ENCODE measurements at regions not wholly inside any gene's neighbourhood (a gene's known extent, or its start where the extent isn't known, plus 50 kb on each side); places are given as distances from the start of the nearest gene placed in this dataset.

GRCh38 chr6:81293896-81294295 lies 458.6 kb downstream of the TENT5A start (continued):
- TF ChIP-seq ZNF2 (tag by site-specific recombination; IDR thresholded peaks at IDR 0.05) (no peak), ZFP69B (tag by site-specific recombination; IDR thresholded peaks at IDR 0.05) (no peak), ELK4 (IDR thresholded peaks at IDR 0.05; ENCODE audit: borderline replicate concordance, low read depth, low read length) (no peak), ZNF211 (tag by site-specific recombination; IDR thresholded peaks at IDR 0.05; ENCODE audit: low read depth) (no peak), ZNF302 (tag by site-specific recombination; IDR thresholded peaks at IDR 0.05; ENCODE audit: low read depth) (no peak), ZNF404 (tag by site-specific recombination; IDR thresholded peaks at IDR 0.05) (no peak)

- H3K27ac ChIP-seq (ENCODE audit: extremely low read depth, low read depth, low read length) = no peak overlapping the region
- H3K4me1 ChIP-seq (ENCODE audit: control insufficient read depth, insufficient read depth, low read length) = no peaks in the 10 kb centered on the region
- H3K4me3 ChIP-seq (ENCODE audit: low read depth, low read length) = no peak overlapping the region
- no peaks in the 10 kb centered on the region for H3K36me3 ChIP-seq (ENCODE audit: control insufficient read depth in 2 of 2, insufficient read depth in 1 of 2, low read length in 2 of 2)
- POLR2A ChIA-PET = no interaction called here
- no peak for TF ChIP-seq PRDM1 (tag by site-specific recombination; IDR thresholded peaks at IDR 0.05)
- CTCF ChIA-PET = no interaction called here
- no peaks in the 10 kb centered on the region for H3K9me3 ChIP-seq (ENCODE audit: control insufficient read depth, insufficient read depth, low read depth, low read length)
These were observed 463.3 kb downstream of the TENT5A start for GRCh38 chr6:81289229-81289628.

DNA sequence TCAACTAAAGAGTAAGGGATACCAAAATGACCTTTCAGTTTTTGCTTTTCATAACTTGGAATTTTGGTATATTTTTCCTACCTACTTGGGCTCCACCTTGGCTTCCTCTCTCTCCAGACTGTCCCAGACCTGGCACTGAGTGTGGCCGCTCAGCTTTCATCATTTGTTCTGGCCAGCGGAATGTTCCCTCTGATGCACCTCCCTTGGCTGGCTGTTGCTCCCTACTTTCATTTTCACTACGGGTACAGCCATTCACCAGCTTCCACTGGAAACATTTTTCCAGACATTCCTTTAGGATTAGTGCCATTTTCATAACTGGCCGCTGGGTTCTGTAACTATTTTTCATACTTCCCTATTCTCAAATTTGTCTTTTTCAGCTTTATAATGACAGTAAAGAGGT lies 487.4 kb downstream of the TENT5A start:
- ChIA-PET CTCF (no interaction called here), POLR2A (no interaction called here)
- no peak overlapping the region for H3K4me3 ChIP-seq (ENCODE audit: low read depth, low read length)
- no peak overlapping the region for H3K27ac ChIP-seq (ENCODE audit: extremely low read depth, low read depth, low read length)
- H3K4me1 ChIP-seq (ENCODE audit: control insufficient read depth, insufficient read depth, low read length) = no peaks in the 10 kb centered on the region
- TF ChIP-seq ZNF121 (tag by site-specific recombination; IDR thresholded peaks at IDR 0.05) (no peak), SP3 (tag by site-specific recombination; IDR thresholded peaks at IDR 0.05) (no peak), BCL11A (tag by site-specific recombination; IDR thresholded peaks at IDR 0.05; ENCODE audit: low read depth) (no peak), ZNF423 (tag by site-specific recombination; IDR thresholded peaks at IDR 0.05) (no peak), ZNF211 (tag by site-specific recombination; IDR thresholded peaks at IDR 0.05; ENCODE audit: low read depth) (no peak), ZNF837 (tag by site-specific recombination; IDR thresholded peaks at IDR 0.05) (no peak), GFI1B (tag by site-specific recombination; IDR thresholded peaks at IDR 0.05) (no peak), PRDM2 (tag by site-specific recombination; IDR thresholded peaks at IDR 0.05; ENCODE audit: borderline replicate concordance) (no peak), ZNF274 (IDR thresholded peaks at IDR 0.05; ENCODE audit: low read length) (no peak), ZNF274 (tag by site-specific recombination; IDR thresholded peaks at IDR 0.05; ENCODE audit: borderline replicate concordance) (no peak), ZNF266 (tag by site-specific recombination; IDR thresholded peaks at IDR 0.05; ENCODE audit: low read depth) (no peak), ZNF580 (tag by site-specific recombination; IDR thresholded peaks at IDR 0.05) (no peak), ZNF133 (tag by site-specific recombination; IDR thresholded peaks at IDR 0.05) (no peak), ZNF362 (tag by site-specific recombination; IDR thresholded peaks at IDR 0.05) (no peak), ZNF10 (tag by site-specific recombination; IDR thresholded peaks at IDR 0.05) (no peak), PATZ1 (tag by site-specific recombination; IDR thresholded peaks at IDR 0.05) (no peak), ZNF433 (tag by site-specific recombination; IDR thresholded peaks at IDR 0.05; ENCODE audit: low read depth) (no peak), ZNF2 (tag by site-specific recombination; IDR thresholded peaks at IDR 0.05) (no peak)
- no peaks in the 10 kb centered on the region for H3K36me3 ChIP-seq (ENCODE audit: control insufficient read depth in 2 of 2, insufficient read depth in 1 of 2, low read length in 2 of 2)
- no peaks in the 10 kb centered on the region for H3K9me3 ChIP-seq (ENCODE audit: control insufficient read depth, insufficient read depth, low read depth, low read length)
